H1 (cell line): ENCODE measurements at regions not wholly inside any gene's neighbourhood (a gene's known extent, or its start where the extent isn't known, plus 50 kb on each side); places are given as distances from the start of the nearest gene placed in this dataset.

Experiments used
- CTCF ChIA-PET: fragments of 300-600 bp; sonication (Branson Sonifier 250); formaldehyde crosslinking; loops from one replicate; lab custom pipeline; 2021; ENCODE audit not compliant: partially characterized antibody; lab: Charles Lee
- POLR2A ChIA-PET: fragments of 300-600 bp; sonication (Branson Sonifier 250); formaldehyde crosslinking; loops from one replicate; lab custom pipeline; 2021; ENCODE audit warnings: inconsistent platforms; ENCODE audit not compliant: partially characterized antibody; lab: Charles Lee
- DNase-seq, 2 experiments: peaks; one replicate each; pipeline versions ENCODE4 v3.0.0 to v3.0.0-alpha.2; 2010 to 2022; ENCODE audit warnings: low spot score in 2 of 2, low read depth in 1 of 2, mixed read lengths in 1 of 2
- FAIRE-seq: peaks from 2 replicates; lab custom pipeline; 2011; peaks lifted over from hg19 to GRCh38; lab: Jason Lieb, UNC
- H2AFZ ChIP-seq: 2 replicates; pipeline ENCODE4 v1.8.1; 2012; ENCODE audit warnings: low read length, inconsistent platforms
- H2AK5ac ChIP-seq: 2 replicates; pipeline ENCODE4 v1.6.1; 2013; ENCODE audit warnings: low read depth, low read length
- H2BK120ac ChIP-seq: replicated peaks from 2 replicates; pipeline ENCODE3; 2013; ENCODE audit warnings: low read depth, low read length, inconsistent platforms
- H2BK12ac ChIP-seq: 2 replicates; pipeline ENCODE4 v1.6.1; 2013; ENCODE audit warnings: low read depth, low read length
- H2BK15ac ChIP-seq: 2 replicates; pipeline ENCODE4 v1.6.1; 2013; ENCODE audit warnings: low read length
- H2BK20ac ChIP-seq: 2 replicates; pipeline ENCODE4 v1.6.1; 2013; ENCODE audit warnings: low read length
- H2BK5ac ChIP-seq: 2 replicates; pipeline ENCODE4 v1.6.1; 2013; ENCODE audit warnings: low read depth, low read length
- H3K14ac ChIP-seq: 2 replicates; pipeline ENCODE4 v1.6.1; 2013; ENCODE audit warnings: inconsistent platforms; ENCODE audit not compliant: insufficient read length
- H3K18ac ChIP-seq: 2 replicates; pipeline ENCODE4 v1.6.1; 2013; ENCODE audit warnings: low read length; ENCODE audit errors: extremely low read depth
- H3K23ac ChIP-seq: 2 replicates; pipeline ENCODE4 v1.6.1; 2013; ENCODE audit warnings: inconsistent platforms; ENCODE audit not compliant: insufficient read length
- H3K23me2 ChIP-seq: 2 replicates; pipeline ENCODE4 v1.6.1; 2013; ENCODE audit warnings: low read depth, low read length
- H3K27ac ChIP-seq: 2 replicates; pipeline ENCODE4 v1.6.1; 2011; ENCODE audit warnings: low read depth, low read length, inconsistent platforms
- H3K27me3 ChIP-seq, 4 experiments: replicated peaks in 1 of 4; 1 replicate in 1 of 4; 2 replicates in 3 of 4; pipeline versions ENCODE4 v1.6.1 to v1.8.1; 2011 to 2013; ENCODE audit warnings: low read length in 3 of 4, mild to moderate bottlenecking in 3 of 4, inconsistent platforms in 2 of 4, mixed read lengths in 2 of 4, moderate library complexity in 1 of 4; ENCODE audit not compliant: control insufficient read depth in 3 of 4, insufficient read depth in 3 of 4; ENCODE audit errors: extremely low read depth in 1 of 4
- H3K36me3 ChIP-seq, 4 experiments: 2 replicates each; pipeline versions ENCODE4 v1.6.1 to v1.8.1; 2011 to 2013; ENCODE audit warnings: mild to moderate bottlenecking in 4 of 4, low read length in 3 of 4, moderate library complexity in 2 of 4, control low read depth in 1 of 4, inconsistent platforms in 1 of 4; ENCODE audit not compliant: insufficient read depth in 4 of 4, control insufficient read depth in 2 of 4
- H3K4ac ChIP-seq: replicated peaks from 2 replicates; pipeline ENCODE3; 2013; ENCODE audit warnings: low read length, low read depth, mixed read lengths, inconsistent platforms; ENCODE audit not compliant: insufficient read length
- H3K4me1 ChIP-seq, 4 experiments: replicated peaks in 1 of 4; 1 replicate in 1 of 4; 2 replicates in 3 of 4; pipeline versions ENCODE4 v1.6.1 to v1.8.1; 2011 to 2013; ENCODE audit warnings: low read length in 3 of 4, inconsistent platforms in 2 of 4, mixed read lengths in 1 of 4; ENCODE audit not compliant: insufficient read depth in 4 of 4, control insufficient read depth in 3 of 4
- H3K4me2 ChIP-seq, 2 experiments: 2 replicates each; pipeline versions ENCODE4 v1.6.1 to v1.8.1; 2011 to 2013; ENCODE audit warnings: low read depth in 2 of 2, low read length in 2 of 2, control low read depth in 1 of 2, inconsistent platforms in 1 of 2, mild to moderate bottlenecking in 1 of 2; ENCODE audit not compliant: insufficient read depth in 1 of 2
- H3K4me3 ChIP-seq, 4 experiments: fragments of 200-600, 300-600 bp in 1 of 4; sonication (generic), shearing (Covaris generic), sonication (Bioruptor Twin) in 1 of 4; 2 replicates each; pipeline versions ENCODE4 v1.5.1 to v1.8.1; 2011 to 2016; ENCODE audit warnings: low read length in 4 of 4, low read depth in 3 of 4, control low read depth in 2 of 4, inconsistent platforms in 2 of 4, mild to moderate bottlenecking in 2 of 4, mixed read lengths in 1 of 4, moderate library complexity in 1 of 4; ENCODE audit not compliant: insufficient read depth in 2 of 4; ENCODE audit errors: extremely low read depth in 1 of 4
- H3K56ac ChIP-seq: replicated peaks from 2 replicates; pipeline ENCODE3; 2013; ENCODE audit warnings: low read depth, mild to moderate bottlenecking, mixed read lengths, low read length, inconsistent platforms; ENCODE audit not compliant: insufficient read length
- H3K79me1 ChIP-seq: 2 replicates; pipeline ENCODE4 v1.6.1; 2013; ENCODE audit warnings: low read depth, low read length, control low read depth
- H3K79me2 ChIP-seq, 2 experiments: 2 replicates each; pipeline versions ENCODE4 v1.6.1 to v1.8.1; 2012 to 2013; ENCODE audit warnings: low read length in 2 of 2, mild to moderate bottlenecking in 2 of 2, inconsistent platforms in 1 of 2; ENCODE audit not compliant: insufficient read depth in 2 of 2, control insufficient read depth in 1 of 2
- H3K9ac ChIP-seq, 4 experiments: replicated peaks in 1 of 4; 1 replicate in 1 of 4; 2 replicates in 3 of 4; pipeline versions ENCODE4 v1.6.1 to v1.8.1; 2011 to 2013; ENCODE audit warnings: low read depth in 3 of 4, low read length in 3 of 4, control low read depth in 2 of 4, mild to moderate bottlenecking in 2 of 4, moderate library complexity in 2 of 4, inconsistent platforms in 1 of 4; ENCODE audit errors: extremely low read depth in 1 of 4
- H3K9me3 ChIP-seq, 2 experiments: 2 replicates each; pipeline versions ENCODE4 v1.6.1 to v1.8.1; 2012 to 2013; ENCODE audit warnings: mild to moderate bottlenecking in 2 of 2, moderate library complexity in 2 of 2, control low read depth in 1 of 2, inconsistent platforms in 1 of 2, low read depth in 1 of 2, low read length in 1 of 2, mixed read lengths in 1 of 2; ENCODE audit not compliant: insufficient read depth in 2 of 2
- H4K20me1 ChIP-seq, 2 experiments: replicated peaks in 1 of 2; 2 replicates each; pipeline versions ENCODE3 to v1.8.1; 2011 to 2013; ENCODE audit warnings: inconsistent platforms in 2 of 2, low read length in 2 of 2, mild to moderate bottlenecking in 1 of 2; ENCODE audit not compliant: insufficient read depth in 2 of 2, control insufficient read depth in 1 of 2
- H4K5ac ChIP-seq: 2 replicates; pipeline ENCODE4 v1.6.1; 2013; ENCODE audit warnings: low read length, low read depth, mixed read lengths, inconsistent platforms; ENCODE audit not compliant: insufficient read length
- H4K8ac ChIP-seq: 2 replicates; pipeline ENCODE4 v1.8.0; 2013; ENCODE audit warnings: mild to moderate bottlenecking, moderate library complexity, low read length, inconsistent platforms; ENCODE audit not compliant: insufficient read depth; ENCODE audit errors: extremely low read depth
- H4K91ac ChIP-seq: replicated peaks from 2 replicates; pipeline ENCODE3; 2013; ENCODE audit warnings: low read length, mixed read lengths, inconsistent platforms; ENCODE audit not compliant: insufficient read length
- CTCF ChIP-seq, 3 experiments: IDR thresholded peaks; 1 replicate in 2 of 3; 2 replicates in 1 of 3; pipeline versions ENCODE4 v1.5.1 to v1.6.1; 2011; ENCODE audit warnings: low read length in 3 of 3, mild to moderate bottlenecking in 3 of 3, inconsistent platforms in 2 of 3, low read depth in 1 of 3, moderate library complexity in 1 of 3; ENCODE audit not compliant: insufficient read depth in 1 of 3; ENCODE audit errors: control extremely low read depth in 1 of 3
- E2F6 ChIP-seq: IDR thresholded peaks from 2 replicates; pipeline ENCODE4 v1.6.1; 2012; ENCODE audit warnings: inconsistent platforms
- EZH2 ChIP-seq: fragments of 200-600 bp; sonication (generic); IDR thresholded peaks from 2 replicates; pipeline ENCODE4 v1.7.1; 2012; ENCODE audit warnings: low read depth, mild to moderate bottlenecking, moderate library complexity, low read length, inconsistent platforms; ENCODE audit not compliant: severe bottlenecking
- JUND ChIP-seq: IDR thresholded peaks from 2 replicates; pipeline ENCODE4 v1.6.1; 2011; ENCODE audit warnings: mild to moderate bottlenecking, improper control_type of control experiment, low read length
- MAFK ChIP-seq: IDR thresholded peaks from 2 replicates; pipeline ENCODE4 v1.6.1; 2012; ENCODE audit warnings: low read depth, mild to moderate bottlenecking, improper control_type of control experiment, low read length
- PHF8 ChIP-seq: fragments of 200-600 bp; sonication (generic); conservative IDR thresholded peaks from 2 replicates; pipeline ENCODE4 v1.7.1; 2012; ENCODE audit warnings: low read depth, mild to moderate bottlenecking, inconsistent platforms, low read length, moderate library complexity
- POLR2AphosphoS5 ChIP-seq: IDR thresholded peaks from 2 replicates; pipeline ENCODE4 v1.6.1; 2011; ENCODE audit warnings: low read depth, low read length
- POU5F1 ChIP-seq: IDR thresholded peaks from 2 replicates; pipeline ENCODE4 v1.6.1; 2011; ENCODE audit warnings: low read depth, mild to moderate bottlenecking, low read length, moderate library complexity
- SIRT6 ChIP-seq: IDR thresholded peaks from one replicate; pipeline ENCODE4 v1.7.1; 2012; ENCODE audit warnings: low read length, inconsistent platforms
- SUZ12 ChIP-seq: fragments of 200-600 bp; sonication (generic); IDR thresholded peaks from 2 replicates; pipeline ENCODE4 v1.6.1; 2012; ENCODE audit warnings: mild to moderate bottlenecking, inconsistent platforms, low read length, moderate library complexity, mixed read lengths
- WGBS, 2 experiments: shearing (Covaris generic) in 1 of 2; methylation state at CpG; one replicate each; pipeline versions ENCODE4 v1.1.6 to v1.1.7; 2013 to 2015; ENCODE audit warnings: low lambda C conversion rate in 2 of 2, mixed read lengths in 2 of 2, inconsistent platforms in 1 of 2, low coverage in 1 of 2, missing lambda C conversion rate in 1 of 2; ENCODE audit not compliant: insufficient replicate concordance in 2 of 2, insufficient coverage in 1 of 2, insufficient read length in 1 of 2; ENCODE audit errors: extremely low coverage in 1 of 2, missing lambda C conversion rate in 1 of 2; 5-methylcytosine and 5-hydroxymethylcytosine counted together

GRCh38 chr3:153061938-153062528 is 100.0 kb upstream of the RAP2B start:
- ChIA-PET POLR2A (no interaction called here), CTCF (interaction anchor here (0.6 kb wide), 2 partner anchors 134 to 842 kb away, joined by 3 to 4 read pairs; no protein-coding TSS in a partner anchor)
- no peak overlapping the region for H2AFZ ChIP-seq
- H2BK5ac ChIP-seq = no peak overlapping the region
- no peak overlapping the region for H3K4me3 ChIP-seq
- WGBS, 2 experiments = 94% methylated on average over 4 of the region's 4 CpGs; no CpG with 5 or more reads in 1 of the 2 experiments
- H2BK12ac ChIP-seq = no peak overlapping the region
- H3K9ac ChIP-seq = no peak overlapping the region
- no peak overlapping the region for H3K4ac ChIP-seq
- H3K79me1 ChIP-seq = no peaks in the 10 kb centered on the region
- H3K79me2 ChIP-seq = no peaks in the 10 kb centered on the region
- no peaks in the 10 kb centered on the region for H4K20me1 ChIP-seq
- no peak overlapping the region for H2BK20ac ChIP-seq
- no peak overlapping the region for H2BK15ac ChIP-seq
- no peak for DNase-seq
- no peak overlapping the region for H2BK120ac ChIP-seq
- no peak overlapping the region for H2AK5ac ChIP-seq
- H3K4me1 ChIP-seq = no peaks in the 10 kb centered on the region
- H3K27me3 ChIP-seq = no peaks in the 10 kb centered on the region
- no peak overlapping the region for H3K4me2 ChIP-seq
- H4K91ac ChIP-seq = no peak overlapping the region
- no peak overlapping the region for H3K14ac ChIP-seq
- FAIRE-seq = no peak
- no peak overlapping the region for H3K23ac ChIP-seq
- no peak overlapping the region for H3K27ac ChIP-seq
- no peak overlapping the region for H4K5ac ChIP-seq
- H3K18ac ChIP-seq = no peak overlapping the region
- no peak overlapping the region for H4K8ac ChIP-seq
- no peaks in the 10 kb centered on the region for H3K36me3 ChIP-seq
- H3K9me3 ChIP-seq = no peaks in the 10 kb centered on the region
- no peak overlapping the region for H3K56ac ChIP-seq
- no peaks in the 10 kb centered on the region for H3K23me2 ChIP-seq
- TF ChIP-seq SIRT6 (no peak), PHF8 (no peak), CTCF (IDR thresholded peaks at IDR 0.05; ENCODE audit: control extremely low read depth in 1 of 3, insufficient read depth in 1 of 3, low read depth in 1 of 3, low read length in 3 of 3) (no peak), POU5F1 (no peak), SUZ12 (no peak), EZH2 (no peak), E2F6 (no peak), POLR2AphosphoS5 (no peak), MAFK (no peak), JUND (no peak)
